Hepatocyte (in vitro differentiated cells): ENCODE measurements at regions not wholly inside any gene's neighbourhood (a gene's known extent, or its start where the extent isn't known, plus 50 kb on each side); places are given as distances from the start of the nearest gene placed in this dataset.

ENCODE experiments used
- CTCF ChIP-seq: fragments of 200-600 bp; sonication (generic); IDR thresholded peaks from 2 replicates; pipeline ENCODE4 v1.5.1; 2016; ENCODE audit warnings: antibody characterized with exemption, mild to moderate bottlenecking; ENCODE audit not compliant: poor library complexity
- EZH2 ChIP-seq: fragments of 200-600 bp; sonication (generic); IDR thresholded peaks from 2 replicates; pipeline ENCODE4 v1.6.1; 2016; ENCODE audit warnings: antibody characterized with exemption, mild to moderate bottlenecking, borderline replicate concordance
- EZH2phosphoT487 ChIP-seq: fragments of 200-600 bp; sonication (generic); IDR thresholded peaks from one replicate; pipeline ENCODE4 v1.6.1; 2018; ENCODE audit warnings: antibody characterized with exemption, mild to moderate bottlenecking, low read depth, moderate library complexity; ENCODE audit not compliant: unreplicated experiment, severe bottlenecking

GRCh38 chr5:124552526-124552925 is 193.9 kb downstream of the ZNF608 start:
- TF ChIP-seq CTCF (no peak), EZH2 (no peak), EZH2phosphoT487 (no peak)
